IMR-90 (cell line): ENCODE measurements at regions not wholly inside any gene's neighbourhood (a gene's known extent, or its start where the extent isn't known, plus 50 kb on each side); places are given as distances from the start of the nearest gene placed in this dataset.

Experiments used
- ATAC-seq: fragments of 200-7000 bp; cut with Tn5 transposase; 2 replicates; pipeline ENCODE4 v1.9.1; 2020; ENCODE audit warnings: low read depth, mild to moderate bottlenecking, moderate library complexity
- BruUV-seq: library from RNA; stranded (reverse); fragments of 400-500 nt; replicated peaks from 2 replicates; lab custom pipeline; 2021; lab: Mats Ljungman, UMichigan
- CTCF ChIA-PET: fragments of 300-600 bp; formaldehyde crosslinking; extraction: SDS; loops from one replicate; lab custom pipeline; 2021; ENCODE audit warnings: antibody characterized with exemption; lab: Yijun Ruan, JAX
- POLR2A ChIA-PET: fragments of 300-600 bp; sonication (Branson Sonifier 250); formaldehyde crosslinking; loops from one replicate; lab custom pipeline; 2022; ENCODE audit warnings: antibody characterized with exemption; ENCODE audit not compliant: unreplicated experiment; lab: Charles Lee
- DNase-seq: peaks from one replicate; pipeline ENCODE4 v3.0.0; 2013
- H2AFZ ChIP-seq: replicated peaks from 2 replicates; pipeline ENCODE3; 2013; ENCODE audit warnings: low read length, mild to moderate bottlenecking; ENCODE audit not compliant: poor library complexity
- H2AK5ac ChIP-seq: 2 replicates; pipeline ENCODE4 v1.6.1; 2013; ENCODE audit warnings: low read depth, low read length, inconsistent platforms
- H2AK9ac ChIP-seq: replicated peaks from 2 replicates; pipeline ENCODE3; 2013; ENCODE audit warnings: mild to moderate bottlenecking, low read depth, low read length, moderate library complexity; ENCODE audit not compliant: poor library complexity
- H2BK120ac ChIP-seq: 2 replicates; pipeline ENCODE4 v1.6.1; 2013; ENCODE audit warnings: low read depth, low read length, inconsistent platforms
- H2BK15ac ChIP-seq: 3 replicates; pipeline ENCODE4 v1.6.1; 2013; ENCODE audit warnings: low read depth, low read length, inconsistent platforms
- H2BK20ac ChIP-seq: 2 replicates; pipeline ENCODE4 v1.6.1; 2013; ENCODE audit warnings: low read depth, mild to moderate bottlenecking, inconsistent platforms, low read length, moderate library complexity
- H2BK5ac ChIP-seq: 2 replicates; pipeline ENCODE4 v1.6.1; 2013; ENCODE audit warnings: mild to moderate bottlenecking, low read depth, low read length, inconsistent platforms; ENCODE audit not compliant: poor library complexity, severe bottlenecking
- H3K14ac ChIP-seq: replicated peaks from 2 replicates; pipeline ENCODE4 v1.6.1; 2013; ENCODE audit warnings: low read depth, low read length, inconsistent platforms
- H3K18ac ChIP-seq: 2 replicates; pipeline ENCODE4 v1.6.1; 2013; ENCODE audit warnings: low read depth, low read length, control low read depth
- H3K23ac ChIP-seq: 2 replicates; pipeline ENCODE4 v1.6.1; 2013; ENCODE audit warnings: low read depth, low read length, inconsistent platforms
- H3K27ac ChIP-seq: 2 replicates; pipeline ENCODE4 v1.5.1; 2013; ENCODE audit warnings: mild to moderate bottlenecking, control low read depth, low read length; ENCODE audit not compliant: insufficient read depth
- H3K27me3 ChIP-seq: 2 replicates; pipeline ENCODE4 v1.6.1; 2013; ENCODE audit warnings: low read length; ENCODE audit not compliant: control insufficient read depth, insufficient read depth
- H3K36me3 ChIP-seq: 2 replicates; pipeline ENCODE4 v1.6.1; 2013; ENCODE audit warnings: low read length, mixed read lengths; ENCODE audit not compliant: control insufficient read depth, insufficient read depth
- H3K4ac ChIP-seq: 2 replicates; pipeline ENCODE4 v1.6.1; 2013; ENCODE audit warnings: low read depth, low read length, inconsistent platforms
- H3K4me1 ChIP-seq: 2 replicates; pipeline ENCODE4 v1.6.1; 2013; ENCODE audit warnings: low read length, mixed read lengths; ENCODE audit not compliant: control insufficient read depth, insufficient read depth
- H3K4me2 ChIP-seq: 2 replicates; pipeline ENCODE4 v1.6.1; 2013; ENCODE audit warnings: low read depth, mild to moderate bottlenecking, control low read depth, low read length, moderate library complexity
- H3K4me3 ChIP-seq: 2 replicates; pipeline ENCODE4 v1.5.1; 2013; ENCODE audit warnings: low read depth, mild to moderate bottlenecking, control low read depth, low read length, moderate library complexity; ENCODE audit not compliant: insufficient read depth
- H3K56ac ChIP-seq: 2 replicates; pipeline ENCODE4 v1.6.1; 2013; ENCODE audit warnings: low read length, inconsistent platforms; ENCODE audit not compliant: insufficient read depth; ENCODE audit errors: extremely low read depth
- H3K79me1 ChIP-seq, 2 experiments: 2 replicates each; pipeline ENCODE4 v1.6.1; 2013; ENCODE audit warnings: low read length in 2 of 2, inconsistent platforms in 1 of 2, low read depth in 1 of 2
- H3K9ac ChIP-seq: 2 replicates; pipeline ENCODE4 v1.6.1; 2013; ENCODE audit warnings: low read depth, low read length, control low read depth
- H3K9me1 ChIP-seq: 2 replicates; pipeline ENCODE4 v1.6.1; 2013; ENCODE audit warnings: low read length, inconsistent platforms; ENCODE audit not compliant: insufficient read depth
- H3K9me3 ChIP-seq: 2 replicates; pipeline ENCODE4 v1.6.1; 2013; ENCODE audit warnings: low read length; ENCODE audit not compliant: control insufficient read depth, insufficient read depth
- H4K20me1 ChIP-seq: 2 replicates; pipeline ENCODE4 v1.6.1; 2013; ENCODE audit warnings: low read length, inconsistent platforms; ENCODE audit not compliant: insufficient read depth
- H4K5ac ChIP-seq: 2 replicates; pipeline ENCODE4 v1.6.1; 2013; ENCODE audit warnings: mild to moderate bottlenecking, low read depth, low read length, control low read depth
- H4K8ac ChIP-seq, 2 experiments: 2 replicates each; pipeline ENCODE4 v1.6.1; 2013; ENCODE audit warnings: low read depth in 2 of 2, low read length in 2 of 2, control low read depth in 1 of 2, inconsistent platforms in 1 of 2
- H4K91ac ChIP-seq: 2 replicates; pipeline ENCODE4 v1.6.1; 2013; ENCODE audit warnings: low read depth, low read length, inconsistent platforms; ENCODE audit not compliant: insufficient read depth
- USF2 ChIP-seq: fragments of 150-350 bp; IDR thresholded peaks from 2 replicates; pipeline ENCODE4 v1.6.1; 2017; ENCODE audit warnings: mild to moderate bottlenecking, antibody characterized with exemption, low read length, low read depth
- WGBS, 2 experiments: methylation state at CpG; one replicate each; pipeline versions ENCODE4 v1.1.5 to v1.1.7; 2013; ENCODE audit warnings: missing lambda C conversion rate in 2 of 2; ENCODE audit not compliant: insufficient read length in 1 of 2; ENCODE audit errors: extremely low coverage in 2 of 2; 5-methylcytosine and 5-hydroxymethylcytosine counted together
- dilution Hi-C: fragments of 300-500 bp; cut with HindIII; formaldehyde crosslinking; loops from one replicate; pipeline ENCODE4 v1.14.3; 2018; ENCODE audit warnings: low sequenced_read_pairs; ENCODE audit not compliant: unreplicated experiment
- in situ Hi-C: fragments of 300-500 bp; cut with MboI; formaldehyde crosslinking; loops from 3 replicates; pipeline ENCODE4 v1.14.3; 2019; ENCODE audit warnings: low sequenced_read_pairs, inconsistent platforms, mixed read lengths
- intact Hi-C: fragments of 100-400 bp; cut with micrococcal nuclease; formaldehyde crosslinking; loops from 2 replicates; pipeline ENCODE4 v1.10.0; 2022

- H3K9me3 ChIP-seq, result peaks cover 17% of the 10 kb centered on the region
- H3K4me3 ChIP-seq, result no peak overlapping the region
- no peak overlapping the region for H2AK5ac ChIP-seq
- no peaks in the 10 kb centered on the region for H3K27me3 ChIP-seq
- intact Hi-C loops (no loop called here), dilution Hi-C loops (no loop called here), in situ Hi-C loops (no loop called here)
- DNase-seq (no peak), ATAC-seq (no peak)
- H2BK15ac ChIP-seq, result no peak overlapping the region
- H3K14ac ChIP-seq, result no peak overlapping the region
- H4K5ac ChIP-seq, result no peak overlapping the region
- no peak overlapping the region for H2AK9ac ChIP-seq
- H3K56ac ChIP-seq, result no peak overlapping the region
- no peak overlapping the region for H3K9ac ChIP-seq
- no peak overlapping the region for H2BK20ac ChIP-seq
- H3K27ac ChIP-seq, result no peak overlapping the region
- ChIA-PET CTCF (no interaction called here), POLR2A (no interaction called here)
- H4K20me1 ChIP-seq, result no peaks in the 10 kb centered on the region
- H3K4me2 ChIP-seq, result no peak overlapping the region
- H2BK120ac ChIP-seq, result no peak overlapping the region
- H3K18ac ChIP-seq, result no peak overlapping the region
- no TSS peak for BruUV-seq
- WGBS, 2 experiments, result 76% methylated on average over 2 of the region's 5 CpGs; no CpG with 5 or more reads in 1 of the 2 experiments
- H3K4ac ChIP-seq, result no peak overlapping the region
- H4K91ac ChIP-seq, result no peak overlapping the region
- H3K36me3 ChIP-seq, result no peaks in the 10 kb centered on the region
- H4K8ac ChIP-seq, result no peak overlapping the region
- no peak for TF ChIP-seq USF2
- H2AFZ ChIP-seq, result no peak overlapping the region
- H3K23ac ChIP-seq, result no peak overlapping the region
- no peaks in the 10 kb centered on the region for H3K9me1 ChIP-seq
- no peaks in the 10 kb centered on the region for H3K4me1 ChIP-seq
- no peaks in the 10 kb centered on the region for H3K79me1 ChIP-seq
- no peak overlapping the region for H2BK5ac ChIP-seq
These were observed 1267.6 kb upstream of the TMEM132C start for GRCh38 chr12:126999352-126999751.
